ENCODE measurements at regions not wholly inside any gene's neighbourhood (a gene's known extent, or its start where the extent isn't known, plus 50 kb on each side); places are given as distances from the start of the nearest gene placed in this dataset.

DNA sequence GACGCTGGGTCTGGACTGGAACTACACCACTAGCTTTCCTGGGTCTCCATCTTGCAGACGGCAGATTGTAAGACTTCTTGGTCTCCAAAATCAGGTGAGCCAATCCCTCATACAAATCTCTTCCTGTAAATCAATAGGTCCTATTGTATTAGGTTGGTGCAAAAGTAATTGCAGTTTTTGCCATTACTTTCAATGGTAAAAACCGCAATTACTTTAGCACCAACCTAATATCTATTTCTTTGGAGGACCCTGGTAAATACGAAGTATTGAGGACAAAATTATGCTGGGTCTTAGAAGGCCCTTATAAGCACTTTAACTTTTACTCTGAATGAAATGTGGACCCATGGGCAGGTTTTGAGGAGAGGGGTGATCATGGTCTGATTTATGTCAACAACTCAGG is 330.6 kb upstream of the C16orf82 start:
- TF ChIP-seq, protein P1, sequence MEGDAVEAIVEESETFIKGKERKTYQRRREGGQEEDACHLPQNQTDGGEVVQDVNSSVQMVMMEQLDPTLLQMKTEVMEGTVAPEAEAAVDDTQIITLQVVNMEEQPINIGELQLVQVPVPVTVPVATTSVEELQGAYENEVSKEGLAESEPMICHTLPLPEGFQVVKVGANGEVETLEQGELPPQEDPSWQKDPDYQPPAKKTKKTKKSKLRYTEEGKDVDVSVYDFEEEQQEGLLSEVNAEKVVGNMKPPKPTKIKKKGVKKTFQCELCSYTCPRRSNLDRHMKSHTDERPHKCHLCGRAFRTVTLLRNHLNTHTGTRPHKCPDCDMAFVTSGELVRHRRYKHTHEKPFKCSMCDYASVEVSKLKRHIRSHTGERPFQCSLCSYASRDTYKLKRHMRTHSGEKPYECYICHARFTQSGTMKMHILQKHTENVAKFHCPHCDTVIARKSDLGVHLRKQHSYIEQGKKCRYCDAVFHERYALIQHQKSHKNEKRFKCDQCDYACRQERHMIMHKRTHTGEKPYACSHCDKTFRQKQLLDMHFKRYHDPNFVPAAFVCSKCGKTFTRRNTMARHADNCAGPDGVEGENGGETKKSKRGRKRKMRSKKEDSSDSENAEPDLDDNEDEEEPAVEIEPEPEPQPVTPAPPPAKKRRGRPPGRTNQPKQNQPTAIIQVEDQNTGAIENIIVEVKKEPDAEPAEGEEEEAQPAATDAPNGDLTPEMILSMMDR (IDR thresholded peaks at IDR 0.05; ENCODE audit: low read depth, low read length, poor library complexity, severe bottlenecking), result no peak
- TF ChIP-seq EZH2phosphoT487 (IDR thresholded peaks at IDR 0.05; ENCODE audit: borderline replicate concordance, low read length), result no peak
